Kidney epithelial cell (primary cell): ENCODE measurements at regions not wholly inside any gene's neighbourhood (a gene's known extent, or its start where the extent isn't known, plus 50 kb on each side); places are given as distances from the start of the nearest gene placed in this dataset.

Experiments
- DNase-seq: peaks from one replicate; pipeline ENCODE4 v3.0.0-alpha.2; 2010; ENCODE audit warnings: low read depth
- H3K27me3 ChIP-seq: 2 replicates; pipeline ENCODE4 v1.6.0; 2011; ENCODE audit warnings: low read length; ENCODE audit not compliant: control insufficient read depth, insufficient read depth
- H3K36me3 ChIP-seq: 2 replicates; pipeline ENCODE4 v1.5.1; 2011; ENCODE audit warnings: low read length; ENCODE audit not compliant: control insufficient read depth, insufficient read depth
- H3K4me3 ChIP-seq: 2 replicates; pipeline ENCODE4 v1.5.1; 2011; ENCODE audit warnings: low read depth, mild to moderate bottlenecking, control low read depth, low read length
- CTCF ChIP-seq: IDR thresholded peaks from 2 replicates; pipeline ENCODE4 v1.5.1; 2011; ENCODE audit warnings: mild to moderate bottlenecking, moderate library complexity, low read length, control low read depth, inconsistent platforms; ENCODE audit not compliant: insufficient read depth, poor library complexity, severe bottlenecking

GRCh38 chr5:6822556-6823343 lies 109.5 kb downstream of the TENT4A start:
- no peak overlapping the region for H3K4me3 ChIP-seq

GRCh38 chr5:6823996-6824395 lies 110.8 kb downstream of the TENT4A start:
- Histone ChIP-seq H3K27me3 (peaks cover 2% of the 10 kb centered on the region), H3K4me3 (no peak overlapping the region), H3K36me3 (no peaks in the 10 kb centered on the region)
- no peak for DNase-seq
- TF ChIP-seq CTCF, result no peak

More at GRCh38 chr5:6822556-6823343, 109.5 kb downstream of the TENT4A start:
- Histone ChIP-seq H3K27me3 (peaks cover 2% of the 10 kb centered on the region), H3K36me3 (no peaks in the 10 kb centered on the region)
- TF ChIP-seq CTCF, result peak; percentile 12
- DNase-seq, result no peak

GRCh38 chr5:6825678-6826244 lies 112.5 kb downstream of the TENT4A start:
- Histone ChIP-seq H3K27me3 (peaks cover 2% of the 10 kb centered on the region), H3K36me3 (no peaks in the 10 kb centered on the region), H3K4me3 (no peak overlapping the region)
- no peak for TF ChIP-seq CTCF
- DNase-seq, result no peak

- DNase-seq, result no peak
- peaks cover 2% of the 10 kb centered on the region for H3K27me3 ChIP-seq
- H3K4me3 ChIP-seq, result no peak overlapping the region
- TF ChIP-seq CTCF, result no peak
- no peaks in the 10 kb centered on the region for H3K36me3 ChIP-seq
Measured at GRCh38 chr5:6826756-6827155, 113.5 kb downstream of the TENT4A start.

GRCh38 chr5:6827526-6828219 lies 114.4 kb downstream of the TENT4A start:
- H3K36me3 ChIP-seq, result no peaks in the 10 kb centered on the region
- peaks cover 2% of the 10 kb centered on the region for H3K27me3 ChIP-seq
- no peak for TF ChIP-seq CTCF
- no peak overlapping the region for H3K4me3 ChIP-seq
- no peak for DNase-seq
